ENCODE measurements at regions not wholly inside any gene's neighbourhood (a gene's known extent, or its start where the extent isn't known, plus 50 kb on each side); places are given as distances from the start of the nearest gene placed in this dataset.

GRCh38 chr1:30650038-30650967, 73.1 kb downstream of the MATN1 start:
- Mint-ChIP-seq H3K27ac (peak overlapping the region; percentile 12), H3K27me3 (ENCODE audit: insufficient read depth) (no peaks in the 10 kb centered on the region), H3K4me3 (no peak overlapping the region), H3K4me1 (peaks cover 19% of the 10 kb centered on the region), H3K36me3 (ENCODE audit: low read depth) (no peaks in the 10 kb centered on the region), H3K9me3 (peaks cover 21% of the 10 kb centered on the region)
- Histone ChIP-seq H3K27ac (ENCODE audit: low read depth, low read length) (no peak overlapping the region), H3K9me3 (ENCODE audit: control insufficient read depth, low read length) (peaks cover 10% of the 10 kb centered on the region), H3K36me3 (ENCODE audit: control insufficient read depth, insufficient read depth, low read length) (no peaks in the 10 kb centered on the region), H3K9ac (ENCODE audit: extremely low read depth, low read length, poor library complexity, severe bottlenecking) (no peak overlapping the region), H3K4me3 (ENCODE audit: low read length) (no peak overlapping the region), H3K4me1 (ENCODE audit: control insufficient read depth, insufficient read depth, low read length) (peaks cover 7% of the 10 kb centered on the region), H3K27me3 (ENCODE audit: control insufficient read depth, insufficient read depth, low read length, poor library complexity, severe bottlenecking) (no peaks in the 10 kb centered on the region)
- no peak for TF ChIP-seq CTCF (conservative IDR thresholded peaks at IDR 0.05)
- DNase-seq, result peak; percentile 37
- WGBS, 2 experiments (ENCODE audit: insufficient coverage in 1 of 2, insufficient read length in 1 of 2), result 84 to 86% methylated on average over 10 to 13 of the region's 13 CpGs

GRCh38 chr1:30649321-30649991, 73.9 kb downstream of the MATN1 start:
- WGBS, 2 experiments (ENCODE audit: insufficient coverage in 1 of 2, insufficient read length in 1 of 2), result 85 to 90% methylated on average over 4 to 8 of the region's 8 CpGs
- H3K4me1 ChIP-seq (ENCODE audit: control insufficient read depth, insufficient read depth, low read length), result peaks cover 7% of the 10 kb centered on the region
- Mint-ChIP-seq H3K4me3 (no peak overlapping the region), H3K36me3 (ENCODE audit: low read depth) (no peaks in the 10 kb centered on the region), H3K27me3 (ENCODE audit: insufficient read depth) (no peaks in the 10 kb centered on the region), H3K4me1 (peaks cover 19% of the 10 kb centered on the region), H3K27ac (no peak overlapping the region), H3K9me3 (peaks cover 15% of the 10 kb centered on the region)
- H3K36me3 ChIP-seq (ENCODE audit: control insufficient read depth, insufficient read depth, low read length), result no peaks in the 10 kb centered on the region
- no peak overlapping the region for H3K4me3 ChIP-seq (ENCODE audit: low read length)
- DNase-seq, result peak; percentile 45
- H3K27me3 ChIP-seq (ENCODE audit: control insufficient read depth, insufficient read depth, low read length, poor library complexity, severe bottlenecking), result no peaks in the 10 kb centered on the region
- H3K27ac ChIP-seq (ENCODE audit: low read depth, low read length), result no peak overlapping the region
- H3K9ac ChIP-seq (ENCODE audit: extremely low read depth, low read length, poor library complexity, severe bottlenecking), result no peak overlapping the region
- H3K9me3 ChIP-seq (ENCODE audit: control insufficient read depth, low read length), result peaks cover 10% of the 10 kb centered on the region
- TF ChIP-seq CTCF (conservative IDR thresholded peaks at IDR 0.05), result no peak

- peaks cover 10% of the 10 kb centered on the region for H3K9me3 ChIP-seq (ENCODE audit: control insufficient read depth, low read length)
- no peak overlapping the region for H3K9ac ChIP-seq (ENCODE audit: extremely low read depth, low read length, poor library complexity, severe bottlenecking)
- peaks cover 19% of the 10 kb centered on the region for H3K4me1 Mint-ChIP-seq
- no peak overlapping the region for H3K4me3 Mint-ChIP-seq
- no peaks in the 10 kb centered on the region for H3K27me3 Mint-ChIP-seq (ENCODE audit: insufficient read depth)
- no peak overlapping the region for H3K27ac ChIP-seq (ENCODE audit: low read depth, low read length)
- no peak overlapping the region for H3K4me3 ChIP-seq (ENCODE audit: low read length)
- H3K27ac Mint-ChIP-seq, result no peak overlapping the region
- peaks cover 7% of the 10 kb centered on the region for H3K4me1 ChIP-seq (ENCODE audit: control insufficient read depth, insufficient read depth, low read length)
- H3K27me3 ChIP-seq (ENCODE audit: control insufficient read depth, insufficient read depth, low read length, poor library complexity, severe bottlenecking), result no peaks in the 10 kb centered on the region
- 90 to 95% methylated on average over 7 to 9 of the region's 9 CpGs for WGBS, 2 experiments (ENCODE audit: insufficient coverage in 1 of 2, insufficient read length in 1 of 2)
- H3K9me3 Mint-ChIP-seq, result peaks cover 10% of the 10 kb centered on the region
- TF ChIP-seq CTCF (conservative IDR thresholded peaks at IDR 0.05), result no peak
- H3K36me3 ChIP-seq (ENCODE audit: control insufficient read depth, insufficient read depth, low read length), result no peaks in the 10 kb centered on the region
- peak; percentile 27 for DNase-seq
- no peaks in the 10 kb centered on the region for H3K36me3 Mint-ChIP-seq (ENCODE audit: low read depth)
These were observed 74.9 kb downstream of the MATN1 start for GRCh38 chr1:30648408-30649000.

Measured in endodermal cell (in vitro differentiated cells).